Neural crest cell (in vitro differentiated cells): ENCODE measurements at regions not wholly inside any gene's neighbourhood (a gene's known extent, or its start where the extent isn't known, plus 50 kb on each side); places are given as distances from the start of the nearest gene placed in this dataset.

Experiments
- DNase-seq: peaks from one replicate; pipeline ENCODE4 v3.0.0; 2021; ENCODE audit warnings: low read depth, mixed read lengths, low spot score
- H3K27ac Mint-ChIP-seq: one replicate; pipeline ENCODE4 v1.8.0; 2021; ENCODE audit warnings: mild to moderate bottlenecking, mixed read lengths; ENCODE audit not compliant: unreplicated experiment
- H3K27me3 Mint-ChIP-seq: 2 replicates; pipeline ENCODE4 v1.8.0; 2021; ENCODE audit warnings: low read depth, mild to moderate bottlenecking, mixed read lengths
- H3K36me3 Mint-ChIP-seq: 2 replicates; pipeline ENCODE4 v1.8.0; 2021; ENCODE audit warnings: low read depth, mild to moderate bottlenecking, mixed read lengths
- H3K4me1 Mint-ChIP-seq: 2 replicates; pipeline ENCODE4 v1.8.0; 2021; ENCODE audit warnings: mixed read lengths
- H3K4me3 Mint-ChIP-seq: one replicate; pipeline ENCODE4 v1.8.0; 2021; ENCODE audit warnings: mild to moderate bottlenecking, mixed read lengths
- H3K9me3 Mint-ChIP-seq: 2 replicates; pipeline ENCODE4 v1.8.0; 2021; ENCODE audit warnings: mixed read lengths
- CTCF ChIP-seq: fragments of 200-600 bp; sonication (generic); conservative IDR thresholded peaks from 2 replicates; pipeline ENCODE4 v1.5.0; 2021; ENCODE audit warnings: antibody characterized with exemption, mild to moderate bottlenecking

- H3K9me3 Mint-ChIP-seq = no peaks in the 10 kb centered on the region
- H3K4me1 Mint-ChIP-seq = peaks cover 24% of the 10 kb centered on the region
- H3K36me3 Mint-ChIP-seq = peaks cover 3% of the 10 kb centered on the region
- H3K4me3 Mint-ChIP-seq = no peak overlapping the region
- no peak for DNase-seq
- peak; percentile 25 for TF ChIP-seq CTCF
- no peaks in the 10 kb centered on the region for H3K27me3 Mint-ChIP-seq
- no peak overlapping the region for H3K27ac Mint-ChIP-seq
Observed at GRCh38 chr11:92861634-92862033, 107.8 kb upstream of the MTNR1B start.

GRCh38 chr11:92865352-92865751, 104.1 kb upstream of the MTNR1B start:
- Mint-ChIP-seq H3K4me1 (peaks cover 34% of the 10 kb centered on the region), H3K27ac (no peak overlapping the region), H3K36me3 (peaks cover 1% of the 10 kb centered on the region), H3K27me3 (no peaks in the 10 kb centered on the region), H3K4me3 (no peak overlapping the region), H3K9me3 (no peaks in the 10 kb centered on the region)
- no peak for TF ChIP-seq CTCF
- no peak for DNase-seq

- Mint-ChIP-seq H3K36me3 (no peaks in the 10 kb centered on the region), H3K4me3 (no peak overlapping the region), H3K4me1 (peaks cover 21% of the 10 kb centered on the region), H3K9me3 (no peaks in the 10 kb centered on the region), H3K27ac (no peak overlapping the region), H3K27me3 (no peaks in the 10 kb centered on the region)
- TF ChIP-seq CTCF = no peak
- no peak for DNase-seq
Observed at GRCh38 chr11:92866679-92867282, 102.7 kb upstream of the MTNR1B start.

- Mint-ChIP-seq H3K27ac (no peak overlapping the region), H3K4me3 (no peak overlapping the region), H3K36me3 (no peaks in the 10 kb centered on the region), H3K27me3 (no peaks in the 10 kb centered on the region), H3K4me1 (peaks cover 21% of the 10 kb centered on the region), H3K9me3 (no peaks in the 10 kb centered on the region)
- no peak for TF ChIP-seq CTCF
- no peak for DNase-seq
Observed at GRCh38 chr11:92867913-92868619, 101.4 kb upstream of the MTNR1B start.

GRCh38 chr11:92869716-92870115, 99.7 kb upstream of the MTNR1B start:
- Mint-ChIP-seq H3K27ac (peak overlapping the region; percentile 10), H3K9me3 (no peaks in the 10 kb centered on the region), H3K4me1 (peaks cover 21% of the 10 kb centered on the region), H3K4me3 (no peak overlapping the region), H3K27me3 (no peaks in the 10 kb centered on the region), H3K36me3 (no peaks in the 10 kb centered on the region)
- no peak for TF ChIP-seq CTCF
- no peak for DNase-seq
